ENCODE measurements at regions not wholly inside any gene's neighbourhood (a gene's known extent, or its start where the extent isn't known, plus 50 kb on each side); places are given as distances from the start of the nearest gene placed in this dataset.

DNA sequence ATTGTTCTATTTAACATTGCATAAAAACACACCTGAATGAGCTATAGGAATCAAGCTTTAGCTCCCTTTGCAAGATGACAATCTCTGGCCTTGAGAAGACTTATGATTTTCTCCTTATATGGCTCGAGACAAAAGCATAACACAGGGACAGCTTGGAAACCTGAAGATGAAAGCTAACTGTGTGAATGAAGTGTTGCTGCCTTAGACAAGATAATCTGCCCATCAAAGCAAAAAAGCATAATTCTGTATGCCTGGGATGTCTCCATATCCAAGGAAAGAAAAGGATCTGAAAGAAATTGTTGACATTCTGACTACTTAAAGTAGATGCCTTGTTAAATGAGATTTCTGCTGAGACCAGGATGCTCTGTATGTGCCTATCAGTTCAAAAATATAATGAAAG lies 526.7 kb upstream of the TOM1L1 start:
- TF ChIP-seq ZNF274 (IDR thresholded peaks at IDR 0.05; ENCODE audit: low read depth, low read length) (no peak), YY1 (IDR thresholded peaks at IDR 0.05; ENCODE audit: insufficient read depth, insufficient read length) (no peak), SUZ12 (IDR thresholded peaks at IDR 0.05; ENCODE audit: extremely low read depth, insufficient read depth, insufficient read length) (no peak)
